Stimulated activated CD8-positive, alpha-beta memory T cell treated with anti-CD3 and anti-CD28 coated beads, Interleukin-15, amount 100 ng/mL, for 1 hour (primary cell): ENCODE measurements at regions not wholly inside any gene's neighbourhood (a gene's known extent, or its start where the extent isn't known, plus 50 kb on each side); places are given as distances from the start of the nearest gene placed in this dataset.

Experiments used
- DNase-seq: peaks from one replicate; pipeline ENCODE4 v3.0.0-alpha.2; 2020; ENCODE audit warnings: low read depth

DNA sequence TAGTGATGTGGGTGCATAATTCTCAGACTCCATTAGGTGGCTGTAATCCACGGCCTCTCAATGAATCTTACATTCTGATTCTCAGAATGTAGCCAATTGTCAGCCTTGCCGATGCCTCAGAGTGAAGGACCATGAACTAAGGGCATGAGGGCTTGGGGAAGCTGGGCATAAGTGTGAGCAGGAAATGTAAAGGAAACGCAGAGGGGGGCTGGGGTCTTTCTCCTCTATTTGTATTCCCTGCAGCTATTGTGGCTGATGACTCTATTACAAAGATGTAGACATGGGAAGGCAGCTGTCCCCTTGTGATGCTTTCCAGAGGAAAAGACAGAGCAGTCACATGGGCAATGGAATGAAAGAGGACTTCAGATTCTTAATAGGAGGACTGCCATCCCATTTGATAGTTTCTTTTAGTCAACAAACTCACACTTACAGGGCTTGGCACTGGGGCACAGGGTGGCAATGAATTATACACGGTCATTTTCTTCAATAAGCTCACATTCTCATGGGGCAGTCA, 353.2 kb upstream of the PKDCC start:
- DNase-seq: no peak

DNA sequence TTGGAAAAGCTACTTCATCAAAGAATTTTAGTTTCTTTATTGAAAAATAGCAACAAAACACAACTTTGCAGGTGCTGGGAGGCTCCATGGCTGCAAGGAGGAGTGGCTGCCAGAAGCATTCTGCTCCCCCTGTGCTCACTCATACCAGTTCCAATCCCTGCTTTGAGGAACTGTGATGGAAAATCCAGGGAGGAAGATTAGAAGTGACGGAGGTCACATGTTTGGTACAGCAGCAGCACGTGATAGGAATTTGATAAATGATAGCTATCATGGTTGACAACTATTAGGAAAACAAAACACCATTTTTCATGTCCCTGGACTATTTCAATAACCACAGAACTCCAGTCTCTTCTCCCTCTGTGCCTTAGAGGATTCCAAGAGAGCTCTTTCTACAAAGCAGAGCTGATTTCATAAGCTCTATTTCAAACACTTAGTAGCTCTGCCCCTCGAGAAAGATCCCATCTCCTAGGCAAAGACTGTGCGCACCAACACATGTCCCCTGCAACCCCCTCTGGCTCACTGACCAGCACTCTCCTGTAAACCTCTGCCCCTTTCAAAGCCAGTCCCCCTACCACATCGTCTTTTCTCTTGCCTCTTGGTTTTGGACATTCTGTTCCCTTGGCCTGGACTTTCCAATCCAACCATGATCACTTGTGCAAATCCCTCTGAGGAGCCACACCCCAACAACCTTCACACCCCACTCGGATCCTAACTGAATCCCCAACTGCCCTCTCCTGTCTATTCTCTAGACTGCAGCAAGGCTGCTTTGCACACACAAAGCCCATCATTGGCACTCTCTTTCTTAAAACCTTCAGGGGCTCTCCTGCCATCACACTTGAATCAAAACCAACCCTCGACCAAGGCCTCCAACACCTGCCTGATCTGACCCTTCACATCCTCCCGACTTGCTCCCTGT, 352.4 kb upstream of the PKDCC start:
- DNase-seq: no peak

GRCh38 chr2:41697389-41697788, 350.4 kb upstream of the PKDCC start:
- DNase-seq: no peak

DNA sequence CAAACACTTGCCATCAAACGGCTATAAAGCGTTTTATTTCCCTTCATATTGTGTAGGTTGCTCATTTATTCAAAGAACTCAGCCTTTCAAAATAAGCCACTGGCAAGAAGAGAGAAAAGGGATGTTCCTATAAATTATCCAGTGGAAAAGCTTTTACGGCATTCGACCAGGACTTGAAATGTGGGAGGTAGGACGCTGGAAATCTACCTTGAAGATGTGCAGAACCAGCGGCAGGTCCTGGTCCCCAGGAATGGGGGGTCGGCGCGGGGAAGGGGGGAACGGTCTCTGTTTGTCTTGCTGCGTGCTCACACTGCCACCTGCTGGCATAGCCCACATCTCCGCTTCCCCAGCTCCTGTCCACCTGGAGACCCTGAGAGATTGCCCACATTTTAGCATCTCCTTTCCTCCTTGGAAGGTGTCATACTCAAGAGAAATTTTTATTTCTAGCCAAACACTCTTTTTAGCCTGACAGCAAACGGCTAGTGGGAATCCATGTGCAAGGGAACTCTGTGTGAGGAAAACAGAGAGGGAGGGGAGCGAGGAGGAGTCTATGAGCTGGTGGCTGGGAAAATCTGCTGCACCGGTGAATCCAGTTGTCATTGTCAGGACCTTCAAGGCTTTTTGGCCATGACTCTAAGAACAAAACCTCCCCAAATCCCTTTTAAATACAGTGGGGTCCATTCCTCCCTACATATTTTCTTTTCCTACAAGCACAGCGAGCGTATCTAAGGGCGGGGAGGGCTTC, 349.0 kb upstream of the PKDCC start:
- DNase-seq: no peak

DNA sequence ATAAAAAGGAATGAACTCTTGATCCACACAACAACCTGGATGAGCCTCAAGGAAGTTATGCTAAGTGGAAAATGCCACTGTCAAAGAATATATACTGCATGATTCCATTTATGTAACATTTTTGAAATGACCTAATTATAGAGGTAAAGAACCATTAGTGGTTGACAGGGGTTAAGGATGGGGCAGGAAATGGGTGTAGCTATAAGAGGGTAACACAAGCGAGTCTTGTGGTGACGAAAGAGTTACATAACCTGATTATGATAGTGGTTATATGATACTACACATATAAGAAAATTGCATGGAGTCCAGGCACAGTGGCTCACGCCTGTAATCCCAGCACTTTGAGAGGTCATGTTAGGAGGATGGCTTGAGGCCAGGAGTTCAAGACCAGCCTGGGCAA, 346.6 kb upstream of the PKDCC start:
- no peak for DNase-seq

GRCh38 chr2:41703123-41703522, 344.7 kb upstream of the PKDCC start:
- no peak for DNase-seq

- no peak for DNase-seq
Measured at GRCh38 chr2:41705634-41706033, 342.2 kb upstream of the PKDCC start.

GRCh38 chr2:41706286-41706685, 341.5 kb upstream of the PKDCC start:
- DNase-seq: no peak

GRCh38 chr2:41707790-41708451, 339.9 kb upstream of the PKDCC start:
- no peak for DNase-seq

DNA sequence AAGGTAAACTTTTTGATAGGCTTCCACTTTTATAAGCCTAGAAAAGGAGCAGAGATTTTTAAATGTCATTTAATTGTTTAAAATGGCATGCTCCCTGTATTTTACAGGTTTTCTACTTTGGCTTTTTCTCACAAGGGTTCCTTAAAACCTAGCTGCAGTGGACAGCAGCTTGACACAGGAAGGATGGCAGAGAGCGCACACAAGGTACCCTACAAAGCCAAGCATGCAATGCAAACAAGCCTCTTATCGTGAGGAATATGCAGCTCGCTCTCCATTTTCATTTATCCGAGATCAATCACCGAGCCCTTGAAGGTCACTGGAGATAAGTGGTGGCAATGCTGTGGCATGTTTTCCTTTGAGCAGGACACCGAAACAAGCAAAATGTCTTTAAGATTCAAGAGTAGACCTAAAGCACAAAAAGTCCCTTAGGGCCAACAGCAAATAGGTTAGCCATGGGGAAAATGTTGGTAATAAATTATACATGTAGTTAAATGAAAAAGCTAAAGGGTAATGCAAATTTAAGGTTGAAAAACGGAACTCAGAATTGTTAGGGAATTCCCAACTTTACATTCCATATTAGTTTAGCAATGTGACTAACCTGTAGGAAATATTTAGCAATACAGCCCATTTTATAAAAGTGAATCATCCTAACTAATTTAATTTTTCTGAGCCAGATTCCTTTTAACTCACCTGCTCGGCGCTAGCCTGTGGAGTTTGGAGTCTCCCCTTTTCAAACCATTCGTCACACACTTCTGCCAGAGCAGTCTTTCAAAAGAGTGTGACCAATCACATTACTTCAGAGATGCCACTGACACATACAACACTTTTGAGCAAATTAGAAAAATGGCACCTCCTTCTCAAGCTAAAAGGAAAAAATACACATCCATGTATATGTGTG, 337.9 kb upstream of the PKDCC start:
- DNase-seq: no peak

DNA sequence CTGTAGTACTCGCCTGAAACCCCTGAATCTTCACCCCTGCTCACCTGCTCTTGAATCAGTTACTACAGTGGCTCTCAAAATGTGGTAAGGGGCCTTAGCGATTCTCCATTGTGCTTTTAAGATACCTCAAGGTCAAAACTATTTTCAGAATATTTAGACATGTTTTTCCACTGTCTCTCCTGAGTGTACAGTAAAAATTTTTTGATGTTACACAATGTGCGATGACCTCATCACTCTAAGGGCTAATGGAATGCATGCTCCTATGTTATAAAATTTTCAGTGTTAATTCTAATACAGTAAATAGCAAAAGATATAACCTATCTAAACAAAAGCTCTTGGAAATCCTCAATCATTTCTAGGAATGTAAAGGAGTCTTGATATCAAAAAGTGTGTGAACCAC, 336.9 kb upstream of the PKDCC start:
- DNase-seq: no peak

- no peak for DNase-seq
Measured at GRCh38 chr2:41711736-41712135, 336.1 kb upstream of the PKDCC start.

DNA sequence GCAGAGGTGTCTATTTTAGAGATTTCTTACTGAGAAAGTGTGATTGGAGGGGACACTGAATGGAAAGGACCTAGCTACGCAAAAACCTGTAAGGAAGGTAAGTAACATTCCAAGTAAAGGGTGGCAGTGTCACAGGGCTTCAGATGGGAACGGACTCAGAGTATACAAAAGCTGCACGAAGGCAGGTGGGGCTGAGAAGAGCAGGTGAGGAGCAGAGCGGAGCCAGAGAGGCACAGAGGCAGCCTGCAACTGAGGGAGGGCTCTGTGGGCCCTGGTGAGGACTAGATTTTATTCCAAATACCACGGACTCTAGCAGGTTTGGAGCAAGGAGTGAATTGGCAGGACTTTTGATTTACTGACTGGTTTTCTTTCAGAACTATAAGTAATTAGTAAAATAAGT, 331.3 kb upstream of the PKDCC start:
- no peak for DNase-seq

DNA sequence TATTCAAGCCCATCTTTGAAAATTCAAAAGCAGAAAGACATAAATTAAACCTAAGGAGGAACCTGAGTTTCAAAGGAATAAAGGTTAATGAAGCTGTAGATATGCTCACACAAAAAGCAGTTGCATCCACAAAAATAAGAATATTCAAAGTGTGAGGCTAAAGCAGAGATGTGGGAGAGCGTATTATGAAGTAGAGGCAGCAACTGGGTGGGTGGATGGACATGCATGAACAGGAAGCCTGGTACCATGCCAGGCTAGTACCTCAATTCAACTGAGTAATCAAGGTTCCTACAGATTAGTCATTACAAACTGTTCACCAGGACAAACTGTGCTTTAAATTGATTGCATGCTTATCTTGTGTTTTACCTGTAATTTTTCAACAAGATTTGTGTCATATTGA, 330.0 kb upstream of the PKDCC start:
- DNase-seq: no peak

- no peak for DNase-seq
Measured at GRCh38 chr2:41718705-41719104, 329.1 kb upstream of the PKDCC start.

DNA sequence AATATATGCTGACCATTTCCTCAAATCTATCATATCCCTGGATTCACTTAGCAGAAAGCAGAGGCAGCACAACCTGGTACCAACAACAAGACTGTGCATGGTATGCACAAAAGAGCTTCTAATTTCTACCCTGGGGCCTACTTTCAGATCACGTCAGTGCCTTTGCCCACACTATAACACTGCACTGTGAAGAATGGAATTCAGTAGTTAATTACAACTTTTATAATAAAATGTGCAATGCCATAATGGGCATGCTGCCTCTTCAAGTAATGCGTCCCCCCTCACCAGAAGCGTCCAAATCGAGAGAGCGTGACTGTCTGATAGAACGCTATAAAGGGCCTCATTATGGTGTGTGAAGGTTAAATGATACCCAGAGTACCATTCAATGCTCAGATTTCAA, 328.1 kb upstream of the PKDCC start:
- DNase-seq: no peak

DNA sequence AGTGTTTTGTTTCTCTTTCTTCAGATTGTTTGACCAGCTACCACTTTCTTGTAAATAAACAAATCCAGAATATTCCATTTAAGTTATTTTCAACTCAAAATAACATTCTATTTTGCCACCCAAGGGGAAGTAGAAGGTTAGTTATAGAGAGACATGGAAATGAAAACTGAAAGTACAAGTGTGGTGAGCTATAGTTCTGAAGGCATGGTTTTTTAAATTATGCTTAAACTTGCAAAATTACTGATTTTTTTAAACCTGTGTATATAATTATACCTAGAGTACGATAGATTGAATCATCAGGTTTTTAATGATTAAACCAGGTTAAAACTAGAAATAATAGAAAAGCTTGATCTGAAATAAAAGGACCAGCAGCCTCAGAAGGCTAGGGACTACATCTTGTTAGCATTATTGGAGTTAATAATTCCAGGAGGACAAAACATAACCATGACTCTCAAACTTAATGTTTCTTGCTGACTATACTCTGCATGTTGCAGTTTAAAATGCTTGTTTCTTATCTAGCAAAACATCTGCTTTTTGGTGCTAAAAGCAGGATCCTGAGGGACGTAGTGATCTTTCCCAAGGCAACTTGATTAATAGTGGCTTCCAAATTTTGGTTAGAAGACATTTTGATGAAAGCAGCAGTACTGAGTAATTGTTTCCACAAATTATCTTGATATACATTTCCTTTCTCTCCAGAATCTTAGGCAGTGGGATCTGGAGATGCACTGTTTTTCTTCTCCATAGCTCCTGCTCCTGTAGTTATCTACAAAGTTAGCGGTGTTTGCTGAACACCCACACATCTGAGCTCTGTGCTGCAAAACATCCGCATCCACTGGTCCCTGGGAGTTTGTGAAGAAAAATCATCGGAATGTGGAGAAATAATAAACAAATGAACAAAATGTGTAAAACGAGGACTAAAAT, 327.2 kb upstream of the PKDCC start:
- no peak for DNase-seq

GRCh38 chr2:41722668-41723369, 325.0 kb upstream of the PKDCC start:
- no peak for DNase-seq

GRCh38 chr2:41723526-41723925, 324.3 kb upstream of the PKDCC start:
- no peak for DNase-seq

DNA sequence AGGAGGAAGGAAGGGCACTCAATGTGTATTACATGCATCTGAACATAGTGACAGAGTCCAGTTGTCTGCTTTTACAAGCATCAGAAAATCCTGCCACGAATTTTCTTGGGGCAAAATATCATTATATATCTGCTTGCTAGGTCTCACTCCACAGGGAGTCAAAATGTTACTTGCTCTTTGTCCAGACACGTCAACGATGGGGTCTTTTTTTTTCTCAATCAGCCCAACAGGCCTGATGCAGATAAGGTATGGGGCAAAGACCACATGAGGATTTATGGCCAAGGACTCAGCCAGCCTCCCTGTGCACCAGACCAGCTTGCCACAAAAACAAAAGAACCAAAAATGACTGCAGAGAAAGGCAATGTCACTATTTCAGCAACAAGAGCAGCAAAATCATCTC, 323.4 kb upstream of the PKDCC start:
- no peak for DNase-seq
